Mucosa of descending colon (tissue), 3 donors: ENCODE measurements at regions not wholly inside any gene's neighbourhood (a gene's known extent, or its start where the extent isn't known, plus 50 kb on each side); places are given as distances from the start of the nearest gene placed in this dataset.
"Not testable (repeated sequence)": the region's sequence is repeated elsewhere in the genome, so short reads cannot be mapped to it uniquely, and the experiment has no call there.

ENCODE experiments used
- ATAC-seq: fragments of 200-7000 bp; cut with Tn5 transposase; one replicate; pipeline ENCODE4 v1.9.1; 2020; ENCODE audit warnings: mild to moderate bottlenecking, moderate library complexity
- DNase-seq, 3 donors: peaks; one replicate each; pipeline ENCODE4 v3.0.0-alpha.2; 2020
- H3K36me3 ChIP-seq: fragments of 200-600 bp; one replicate; pipeline ENCODE4 v1.8.0; 2021; ENCODE audit warnings: low read depth, mild to moderate bottlenecking
- H3K4me1 ChIP-seq: fragments of 200-600 bp; one replicate; pipeline ENCODE4 v1.8.0; 2021; ENCODE audit warnings: low read depth, mild to moderate bottlenecking
- H3K4me3 ChIP-seq: fragments of 200-600 bp; one replicate; pipeline ENCODE4 v1.8.0; 2021; ENCODE audit warnings: mild to moderate bottlenecking
- H3K9me3 ChIP-seq: fragments of 200-600 bp; one replicate; pipeline ENCODE4 v1.8.0; 2021; ENCODE audit warnings: mild to moderate bottlenecking
- intact Hi-C, 2 donors: fragments of 100-400 bp; cut with DNase I in 1 of 2; cut with micrococcal nuclease in 1 of 2; formaldehyde crosslinking; loops; one replicate each; pipeline versions ENCODE4 v1.11.0 to v1.11.1; 2022; cut with DNase I, micrococcal nuclease
- TF ChIP-seq, protein P1 (sequence below): fragments of 200-600 bp; IDR thresholded peaks from one replicate; pipeline ENCODE4 v1.8.0; 2022; ENCODE audit warnings: antibody characterized with exemption, mild to moderate bottlenecking
- donor health status: DM: no; HTN: no; CAD: no; lungs with moderate emphysema.
- donor health status: DM: no; HTN: no; CAD: no.
- donor health status: DM: no; HTN: yes; CAD: no.

DNA sequence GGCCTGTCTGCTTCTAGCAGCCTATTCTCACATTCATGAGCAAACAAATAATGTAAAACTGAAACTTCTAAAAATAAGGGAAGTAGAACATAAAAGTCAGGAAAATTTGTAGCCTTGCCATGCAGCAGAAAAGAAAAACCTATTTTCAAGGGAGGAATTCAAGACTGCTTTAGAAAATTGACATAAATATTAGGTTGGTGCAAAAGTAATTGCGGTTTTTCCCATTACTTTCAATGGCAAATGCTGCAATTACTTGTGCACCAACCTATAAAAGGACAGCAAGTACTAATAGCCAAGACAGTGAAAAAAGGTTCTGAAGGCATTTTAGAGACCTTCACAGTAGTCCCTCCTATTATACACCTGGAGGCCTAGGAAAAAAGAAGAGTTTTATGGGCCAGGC is 457.8 kb downstream of the KLHL4 start:
- TF ChIP-seq, protein P1, sequence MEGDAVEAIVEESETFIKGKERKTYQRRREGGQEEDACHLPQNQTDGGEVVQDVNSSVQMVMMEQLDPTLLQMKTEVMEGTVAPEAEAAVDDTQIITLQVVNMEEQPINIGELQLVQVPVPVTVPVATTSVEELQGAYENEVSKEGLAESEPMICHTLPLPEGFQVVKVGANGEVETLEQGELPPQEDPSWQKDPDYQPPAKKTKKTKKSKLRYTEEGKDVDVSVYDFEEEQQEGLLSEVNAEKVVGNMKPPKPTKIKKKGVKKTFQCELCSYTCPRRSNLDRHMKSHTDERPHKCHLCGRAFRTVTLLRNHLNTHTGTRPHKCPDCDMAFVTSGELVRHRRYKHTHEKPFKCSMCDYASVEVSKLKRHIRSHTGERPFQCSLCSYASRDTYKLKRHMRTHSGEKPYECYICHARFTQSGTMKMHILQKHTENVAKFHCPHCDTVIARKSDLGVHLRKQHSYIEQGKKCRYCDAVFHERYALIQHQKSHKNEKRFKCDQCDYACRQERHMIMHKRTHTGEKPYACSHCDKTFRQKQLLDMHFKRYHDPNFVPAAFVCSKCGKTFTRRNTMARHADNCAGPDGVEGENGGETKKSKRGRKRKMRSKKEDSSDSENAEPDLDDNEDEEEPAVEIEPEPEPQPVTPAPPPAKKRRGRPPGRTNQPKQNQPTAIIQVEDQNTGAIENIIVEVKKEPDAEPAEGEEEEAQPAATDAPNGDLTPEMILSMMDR: no peak
- ATAC-seq: no peak
- Histone ChIP-seq H3K4me3 (no peak overlapping the region), H3K4me1 (no peaks in the 10 kb centered on the region), H3K36me3 (no peaks in the 10 kb centered on the region), H3K9me3 (peaks cover 4% of the 10 kb centered on the region)
- intact Hi-C loops: no loop called here
- no peak for DNase-seq

DNA sequence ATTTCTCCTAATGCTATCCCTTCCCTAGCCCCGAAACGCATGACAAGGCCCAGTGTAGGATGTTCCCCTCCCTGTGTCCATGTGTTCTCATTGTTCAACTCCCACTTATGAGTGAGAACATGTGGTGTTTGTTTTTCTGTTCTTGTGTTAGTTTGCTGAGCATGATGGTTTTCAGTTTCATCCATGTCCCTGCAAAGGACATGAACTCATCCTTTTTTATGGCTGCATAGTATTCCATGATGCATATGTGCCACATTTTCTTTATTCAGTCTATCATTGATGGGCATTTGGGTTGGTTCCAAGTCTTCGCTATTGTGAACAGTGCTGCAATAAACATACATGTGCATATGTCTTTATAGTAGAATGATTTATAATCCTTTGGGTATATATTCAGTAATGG is 490.3 kb downstream of the KLHL4 start:
- ATAC-seq, H3K4me3 ChIP-seq, H3K4me1 ChIP-seq, DNase-seq, intact Hi-C loops, H3K9me3 ChIP-seq, H3K36me3 ChIP-seq: not testable (repeated sequence)

DNA sequence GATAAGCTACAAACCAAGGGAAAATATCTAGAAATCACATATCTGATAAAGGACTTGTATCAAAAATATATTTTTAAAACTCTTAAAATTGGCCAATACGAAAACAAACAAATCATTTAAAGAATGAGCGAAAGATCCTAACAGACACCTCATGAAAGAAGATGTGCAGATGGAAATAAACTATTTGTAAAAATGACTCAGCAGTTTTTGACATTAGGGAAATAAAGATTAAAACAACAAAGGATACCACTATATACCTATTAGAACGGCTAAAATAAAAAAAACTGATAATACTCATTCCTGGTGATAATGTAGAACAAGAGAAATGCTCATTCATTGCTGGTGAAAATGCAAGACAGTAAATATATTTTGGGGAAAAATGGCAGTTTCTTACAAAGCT is 506.4 kb downstream of the KLHL4 start:
- Histone ChIP-seq H3K4me3 (no peak overlapping the region), H3K36me3 (no peaks in the 10 kb centered on the region), H3K4me1 (no peaks in the 10 kb centered on the region), H3K9me3 (peaks cover 4% of the 10 kb centered on the region)
- DNase-seq (no peak), ATAC-seq (no peak)
- TF ChIP-seq, protein P1: no peak
- intact Hi-C loops: no loop called here

DNA sequence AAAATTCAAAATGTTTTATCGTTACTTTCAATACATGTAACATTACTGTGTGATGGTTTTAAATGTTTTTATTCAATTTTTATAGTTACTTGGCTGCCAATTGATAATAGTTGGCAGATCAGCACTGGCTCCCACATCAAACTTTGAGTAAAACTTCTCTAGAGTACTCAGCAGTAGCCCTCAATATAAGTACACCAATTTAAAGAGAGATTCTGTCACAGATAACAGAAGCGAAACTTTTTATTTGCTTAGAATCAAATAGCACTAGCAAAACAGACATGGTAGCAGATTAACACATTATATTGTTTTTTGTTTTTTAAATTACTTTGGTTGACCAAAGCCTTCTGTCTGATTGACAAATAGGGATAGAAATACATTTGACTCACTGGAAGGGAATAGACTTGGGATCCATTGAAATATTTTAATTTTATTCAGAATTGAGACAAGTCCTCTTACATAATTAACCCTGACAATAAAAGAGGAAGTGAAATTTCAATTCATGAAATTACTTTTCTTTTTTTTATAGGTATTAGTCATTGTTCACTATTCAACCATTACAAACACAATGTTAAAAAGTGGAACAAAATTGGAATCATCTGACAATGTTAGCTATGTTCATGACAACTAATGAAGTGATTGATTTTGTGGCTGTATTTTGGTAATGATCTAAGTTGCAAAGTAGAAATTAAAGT is 554.9 kb downstream of the KLHL4 start:
- Histone ChIP-seq H3K4me3 (no peak overlapping the region), H3K36me3 (no peaks in the 10 kb centered on the region), H3K9me3 (peaks cover 6% of the 10 kb centered on the region), H3K4me1 (no peaks in the 10 kb centered on the region)
- TF ChIP-seq, protein P1: no peak
- DNase-seq: no peak
- no peak for ATAC-seq
- intact Hi-C loops: no loop called here

DNA sequence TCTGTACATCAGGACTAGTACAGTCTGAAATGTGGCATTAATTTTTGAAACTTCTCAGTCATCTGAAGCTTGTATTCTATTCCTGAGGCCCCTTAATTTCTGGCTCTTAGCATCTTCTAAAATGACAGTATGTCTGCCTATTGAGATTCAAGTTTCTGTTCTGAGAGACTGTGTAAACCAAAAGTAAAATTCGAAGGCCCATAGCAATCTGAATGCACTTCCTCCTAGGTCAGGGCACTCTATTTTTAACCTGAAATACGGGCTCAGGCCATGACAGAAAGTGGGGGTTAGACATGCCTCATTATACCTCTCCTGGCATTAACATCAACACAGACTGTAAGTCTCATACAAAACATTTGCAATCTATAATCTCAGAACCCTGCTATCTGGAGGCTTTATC is 584.4 kb downstream of the KLHL4 start:
- Histone ChIP-seq H3K4me1 (no peaks in the 10 kb centered on the region), H3K4me3 (no peak overlapping the region), H3K9me3 (no peaks in the 10 kb centered on the region), H3K36me3 (no peaks in the 10 kb centered on the region)
- ATAC-seq: no peak
- TF ChIP-seq, protein P1: no peak
- no peak for DNase-seq
- intact Hi-C loops: no loop called here

DNA sequence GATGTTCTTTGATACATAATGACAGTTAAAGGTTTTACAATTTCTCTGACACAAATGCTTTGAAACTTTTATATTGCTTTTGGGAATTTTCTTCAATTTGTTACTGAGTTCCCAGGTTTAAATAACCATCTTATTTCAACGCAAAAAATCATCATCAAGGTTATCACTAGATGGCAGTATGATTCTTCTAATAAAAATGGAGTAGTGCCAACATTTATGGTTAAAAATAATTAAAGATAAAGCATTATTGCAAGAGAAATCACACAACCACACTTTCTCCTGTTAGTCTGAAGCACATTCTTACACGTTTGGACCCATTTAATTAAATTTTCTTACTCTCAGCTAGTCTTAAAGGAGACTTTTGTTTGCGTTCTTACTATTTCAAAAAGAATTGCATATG is 611.3 kb upstream of the CPXCR1 start:
- H3K4me3 ChIP-seq: no peak overlapping the region
- intact Hi-C loops: no loop called here
- ATAC-seq: no peak
- TF ChIP-seq, protein P1: no peak
- H3K36me3 ChIP-seq: no peaks in the 10 kb centered on the region
- no peaks in the 10 kb centered on the region for H3K9me3 ChIP-seq
- no peaks in the 10 kb centered on the region for H3K4me1 ChIP-seq
- DNase-seq: no peak
